ENCODE measurements at regions not wholly inside any gene's neighbourhood (a gene's known extent, or its start where the extent isn't known, plus 50 kb on each side); places are given as distances from the start of the nearest gene placed in this dataset.

- no peak for DNase-seq (ENCODE audit: low read depth in 6 of 9, low spot score in 9 of 9)
- 91% methylated on average over 5 of the region's 5 CpGs for WGBS
- peaks cover 0 to 11% of the 10 kb centered on the region in 2 donors for H3K27me3 ChIP-seq (ENCODE audit: control insufficient read depth in 2 of 2, insufficient read depth in 1 of 2, low read length in 1 of 2)
- H3K27ac ChIP-seq (ENCODE audit: low read depth in 1 of 2, low read length in 1 of 2): no peak overlapping the region
- no peak overlapping the region for H3K4me3 ChIP-seq (ENCODE audit: low read length in 2 of 2)
- no peaks in the 10 kb centered on the region for H3K9me3 ChIP-seq (ENCODE audit: control insufficient read depth in 2 of 2, insufficient read depth in 1 of 2, low read length in 1 of 2)
- H3K36me3 ChIP-seq (ENCODE audit: control insufficient read depth in 2 of 2, insufficient read depth in 2 of 2, low read length in 1 of 2): no peaks in the 10 kb centered on the region
- no peaks in the 10 kb centered on the region for H3K4me1 ChIP-seq (ENCODE audit: control insufficient read depth in 2 of 2, insufficient read depth in 2 of 2, low read length in 2 of 2)
These were observed 146.1 kb upstream of the CSF3R start for GRCh38 chr1:36628804-36629203.

- no peak for DNase-seq (ENCODE audit: low read depth in 6 of 9, low spot score in 9 of 9)
- H3K4me3 ChIP-seq (ENCODE audit: low read length in 2 of 2): no peak overlapping the region
- H3K27ac ChIP-seq (ENCODE audit: low read depth in 1 of 2, low read length in 1 of 2): no peak overlapping the region
- no peaks in the 10 kb centered on the region for H3K36me3 ChIP-seq (ENCODE audit: control insufficient read depth in 2 of 2, insufficient read depth in 2 of 2, low read length in 1 of 2)
- no peaks in the 10 kb centered on the region for H3K9me3 ChIP-seq (ENCODE audit: control insufficient read depth in 2 of 2, insufficient read depth in 1 of 2, low read length in 1 of 2)
- H3K4me1 ChIP-seq (ENCODE audit: control insufficient read depth in 2 of 2, insufficient read depth in 2 of 2, low read length in 2 of 2): no peaks in the 10 kb centered on the region
- H3K27me3 ChIP-seq (ENCODE audit: control insufficient read depth in 2 of 2, insufficient read depth in 1 of 2, low read length in 1 of 2): peaks cover 0 to 15% of the 10 kb centered on the region in 2 donors
These were observed 143.7 kb upstream of the CSF3R start for GRCh38 chr1:36626435-36626834.

GRCh38 chr1:36625935-36626310 is 143.2 kb upstream of the CSF3R start:
- WGBS: 87% methylated on average over 11 of the region's 11 CpGs
- no peak for DNase-seq (ENCODE audit: low read depth in 6 of 9, low spot score in 9 of 9)
- peaks cover 0 to 15% of the 10 kb centered on the region in 2 donors for H3K27me3 ChIP-seq (ENCODE audit: control insufficient read depth in 2 of 2, insufficient read depth in 1 of 2, low read length in 1 of 2)
- no peak overlapping the region for H3K4me3 ChIP-seq (ENCODE audit: low read length in 2 of 2)
- H3K9me3 ChIP-seq (ENCODE audit: control insufficient read depth in 2 of 2, insufficient read depth in 1 of 2, low read length in 1 of 2): no peaks in the 10 kb centered on the region
- no peaks in the 10 kb centered on the region for H3K36me3 ChIP-seq (ENCODE audit: control insufficient read depth in 2 of 2, insufficient read depth in 2 of 2, low read length in 1 of 2)
- H3K27ac ChIP-seq (ENCODE audit: low read depth in 1 of 2, low read length in 1 of 2): no peak overlapping the region
- no peaks in the 10 kb centered on the region for H3K4me1 ChIP-seq (ENCODE audit: control insufficient read depth in 2 of 2, insufficient read depth in 2 of 2, low read length in 2 of 2)

GRCh38 chr1:36625253-36625934 is 142.7 kb upstream of the CSF3R start:
- Histone ChIP-seq H3K36me3 (ENCODE audit: control insufficient read depth in 2 of 2, insufficient read depth in 2 of 2, low read length in 1 of 2) (no peaks in the 10 kb centered on the region), H3K9me3 (ENCODE audit: control insufficient read depth in 2 of 2, insufficient read depth in 1 of 2, low read length in 1 of 2) (no peaks in the 10 kb centered on the region), H3K27ac (ENCODE audit: low read depth in 1 of 2, low read length in 1 of 2) (no peak overlapping the region), H3K4me3 (ENCODE audit: low read length in 2 of 2) (no peak overlapping the region), H3K4me1 (ENCODE audit: control insufficient read depth in 2 of 2, insufficient read depth in 2 of 2, low read length in 2 of 2) (no peaks in the 10 kb centered on the region), H3K27me3 (ENCODE audit: control insufficient read depth in 2 of 2, insufficient read depth in 1 of 2, low read length in 1 of 2) (peaks cover 0 to 15% of the 10 kb centered on the region in 2 donors)
- no peak for DNase-seq (ENCODE audit: low read depth in 6 of 9, low spot score in 9 of 9)
- 83% methylated on average over 6 of the region's 6 CpGs for WGBS

- Histone ChIP-seq H3K4me1 (ENCODE audit: control insufficient read depth in 2 of 2, insufficient read depth in 2 of 2, low read length in 2 of 2) (no peaks in the 10 kb centered on the region), H3K4me3 (ENCODE audit: low read length in 2 of 2) (no peak overlapping the region), H3K36me3 (ENCODE audit: control insufficient read depth in 2 of 2, insufficient read depth in 2 of 2, low read length in 1 of 2) (no peaks in the 10 kb centered on the region), H3K27me3 (ENCODE audit: control insufficient read depth in 2 of 2, insufficient read depth in 1 of 2, low read length in 1 of 2) (peaks cover 0 to 15% of the 10 kb centered on the region in 2 donors), H3K9me3 (ENCODE audit: control insufficient read depth in 2 of 2, insufficient read depth in 1 of 2, low read length in 1 of 2) (no peaks in the 10 kb centered on the region), H3K27ac (ENCODE audit: low read depth in 1 of 2, low read length in 1 of 2) (no peak overlapping the region)
- no peak for DNase-seq (ENCODE audit: low read depth in 6 of 9, low spot score in 9 of 9)
- WGBS: 90% methylated on average over 2 of the region's 2 CpGs
These were observed 141.8 kb upstream of the CSF3R start for GRCh38 chr1:36624466-36624865.

GRCh38 chr1:36622741-36623648 is 140.3 kb upstream of the CSF3R start:
- WGBS: 22% methylated on average over 13 of the region's 13 CpGs
- no peak overlapping the region for H3K4me3 ChIP-seq (ENCODE audit: low read length in 2 of 2)
- H3K27ac ChIP-seq (ENCODE audit: low read depth in 1 of 2, low read length in 1 of 2): no peak overlapping the region
- H3K36me3 ChIP-seq (ENCODE audit: control insufficient read depth in 2 of 2, insufficient read depth in 2 of 2, low read length in 1 of 2): no peaks in the 10 kb centered on the region
- H3K4me1 ChIP-seq (ENCODE audit: control insufficient read depth in 2 of 2, insufficient read depth in 2 of 2, low read length in 2 of 2): no peaks in the 10 kb centered on the region
- DNase-seq (ENCODE audit: low read depth in 6 of 9, low spot score in 9 of 9): no peak
- H3K27me3 ChIP-seq (ENCODE audit: control insufficient read depth in 2 of 2, insufficient read depth in 1 of 2, low read length in 1 of 2): peaks cover 0 to 15% of the 10 kb centered on the region in 2 donors
- no peaks in the 10 kb centered on the region for H3K9me3 ChIP-seq (ENCODE audit: control insufficient read depth in 2 of 2, insufficient read depth in 1 of 2, low read length in 1 of 2)

GRCh38 chr1:36621531-36621930 is 138.8 kb upstream of the CSF3R start:
- DNase-seq (ENCODE audit: low read depth in 6 of 9, low spot score in 9 of 9): no peak
- no peak overlapping the region for H3K27ac ChIP-seq (ENCODE audit: low read depth in 1 of 2, low read length in 1 of 2)
- peaks cover 0 to 13% of the 10 kb centered on the region in 2 donors for H3K27me3 ChIP-seq (ENCODE audit: control insufficient read depth in 2 of 2, insufficient read depth in 1 of 2, low read length in 1 of 2)
- H3K4me3 ChIP-seq (ENCODE audit: low read length in 2 of 2): no peak overlapping the region
- H3K36me3 ChIP-seq (ENCODE audit: control insufficient read depth in 2 of 2, insufficient read depth in 2 of 2, low read length in 1 of 2): no peaks in the 10 kb centered on the region
- WGBS: 96% methylated on average over 2 of the region's 2 CpGs
- H3K4me1 ChIP-seq (ENCODE audit: control insufficient read depth in 2 of 2, insufficient read depth in 2 of 2, low read length in 2 of 2): no peaks in the 10 kb centered on the region
- H3K9me3 ChIP-seq (ENCODE audit: control insufficient read depth in 2 of 2, insufficient read depth in 1 of 2, low read length in 1 of 2): no peaks in the 10 kb centered on the region

GRCh38 chr1:36620142-36620541 is 137.4 kb upstream of the CSF3R start:
- no peak for DNase-seq (ENCODE audit: low read depth in 6 of 9, low spot score in 9 of 9)
- Histone ChIP-seq H3K27ac (ENCODE audit: low read depth in 1 of 2, low read length in 1 of 2) (no peak overlapping the region), H3K4me3 (ENCODE audit: low read length in 2 of 2) (no peak overlapping the region), H3K9me3 (ENCODE audit: control insufficient read depth in 2 of 2, insufficient read depth in 1 of 2, low read length in 1 of 2) (no peaks in the 10 kb centered on the region), H3K4me1 (ENCODE audit: control insufficient read depth in 2 of 2, insufficient read depth in 2 of 2, low read length in 2 of 2) (no peaks in the 10 kb centered on the region), H3K36me3 (ENCODE audit: control insufficient read depth in 2 of 2, insufficient read depth in 2 of 2, low read length in 1 of 2) (no peaks in the 10 kb centered on the region), H3K27me3 (ENCODE audit: control insufficient read depth in 2 of 2, insufficient read depth in 1 of 2, low read length in 1 of 2) (peaks cover 0 to 11% of the 10 kb centered on the region in 2 donors)
- WGBS: 92% methylated on average over 5 of the region's 5 CpGs

- Histone ChIP-seq H3K4me1 (ENCODE audit: control insufficient read depth in 2 of 2, insufficient read depth in 2 of 2, low read length in 2 of 2) (no peaks in the 10 kb centered on the region), H3K4me3 (ENCODE audit: low read length in 2 of 2) (no peak overlapping the region), H3K36me3 (ENCODE audit: control insufficient read depth in 2 of 2, insufficient read depth in 2 of 2, low read length in 1 of 2) (no peaks in the 10 kb centered on the region), H3K27me3 (ENCODE audit: control insufficient read depth in 2 of 2, insufficient read depth in 1 of 2, low read length in 1 of 2) (no peaks in the 10 kb centered on the region), H3K9me3 (ENCODE audit: control insufficient read depth in 2 of 2, insufficient read depth in 1 of 2, low read length in 1 of 2) (no peaks in the 10 kb centered on the region), H3K27ac (ENCODE audit: low read depth in 1 of 2, low read length in 1 of 2) (no peak overlapping the region)
- no peak for DNase-seq (ENCODE audit: low read depth in 6 of 9, low spot score in 9 of 9)
- 92% methylated on average over 6 of the region's 6 CpGs for WGBS
These were observed 132.3 kb upstream of the CSF3R start for GRCh38 chr1:36614991-36615390.

All from thymus (tissue), 11 donors.